ENCODE measurements at regions not wholly inside any gene's neighbourhood (a gene's known extent, or its start where the extent isn't known, plus 50 kb on each side); places are given as distances from the start of the nearest gene placed in this dataset.

GRCh38 chr6:79431537-79431933 lies 105.7 kb downstream of the LCA5 start:
- Histone ChIP-seq H3K27ac (ENCODE audit: low read depth) (no peak overlapping the region), H3K4me1 (ENCODE audit: insufficient read depth) (no peaks in the 10 kb centered on the region), H3K36me3 (ENCODE audit: insufficient read depth) (no peaks in the 10 kb centered on the region), H3K4me3 (ENCODE audit: low read depth, low read length) (no peak overlapping the region)
- no peak for DNase-seq (ENCODE audit: extremely low spot score)
- 21% methylated on average over 4 of the region's 4 CpGs for WGBS

DNA sequence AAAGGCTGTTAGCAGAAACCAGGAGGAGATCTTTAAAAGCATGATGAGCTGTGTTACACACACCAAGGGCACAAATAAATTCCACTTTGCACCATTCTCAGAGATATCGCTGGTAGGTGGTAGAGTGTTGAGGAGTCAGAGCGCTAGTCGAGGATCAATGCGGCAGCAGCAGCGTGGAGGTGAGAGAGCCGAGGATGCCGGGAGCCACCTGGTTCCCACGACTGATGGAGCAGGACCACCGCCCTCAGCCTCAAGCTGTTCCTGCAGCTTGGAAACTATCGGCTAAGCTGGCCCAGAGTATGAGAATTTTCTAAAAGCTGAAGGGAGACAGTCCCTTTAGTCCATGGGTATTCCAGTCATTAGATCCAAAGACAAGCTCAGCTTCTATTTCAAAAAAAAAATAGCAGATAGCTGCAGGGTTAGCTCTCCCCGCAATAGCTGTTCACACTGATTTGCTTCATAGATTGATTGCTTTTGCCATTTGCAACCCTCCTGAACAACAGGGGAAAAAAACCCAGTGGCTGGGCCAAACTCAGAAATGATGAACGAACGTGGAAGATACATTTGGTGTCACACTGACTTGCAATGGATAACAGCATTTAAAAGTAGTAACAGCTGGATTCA lies 106.2 kb downstream of the LCA5 start:
- Histone ChIP-seq H3K36me3 (ENCODE audit: insufficient read depth) (no peaks in the 10 kb centered on the region), H3K4me1 (ENCODE audit: insufficient read depth) (no peaks in the 10 kb centered on the region), H3K27ac (ENCODE audit: low read depth) (no peak overlapping the region), H3K4me3 (ENCODE audit: low read depth, low read length) (no peak overlapping the region)
- DNase-seq (ENCODE audit: extremely low spot score): no peak
- WGBS: 92% methylated on average over 13 of the region's 13 CpGs

DNA sequence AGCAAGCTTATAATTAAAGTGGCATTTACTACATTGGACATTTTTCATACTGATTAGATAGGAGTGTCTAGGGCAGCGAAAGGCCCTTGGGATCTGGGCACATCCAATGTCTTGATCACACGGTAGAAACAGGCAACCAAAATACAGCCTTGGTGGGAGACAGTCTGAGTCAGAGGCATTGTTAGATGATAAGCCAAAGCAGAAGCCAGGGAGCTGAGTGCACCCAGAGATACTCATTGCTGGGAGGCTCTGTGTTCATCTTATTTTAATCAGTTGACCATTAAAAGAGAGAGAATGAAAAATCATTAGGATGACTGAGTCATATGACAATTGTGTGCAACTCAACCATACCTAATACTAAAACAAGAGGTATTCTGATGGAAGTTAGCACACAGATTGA lies 109.5 kb downstream of the LCA5 start:
- 83% methylated on average over 2 of the region's 2 CpGs for WGBS

GRCh38 chr6:79426625-79427278 lies 110.5 kb downstream of the LCA5 start:
- Histone ChIP-seq H3K27ac (ENCODE audit: low read depth) (no peak overlapping the region), H3K36me3 (ENCODE audit: insufficient read depth) (no peaks in the 10 kb centered on the region), H3K4me3 (ENCODE audit: low read depth, low read length) (no peak overlapping the region), H3K4me1 (ENCODE audit: insufficient read depth) (no peaks in the 10 kb centered on the region)
- WGBS: 90% methylated on average over 5 of the region's 5 CpGs
- DNase-seq (ENCODE audit: extremely low spot score): no peak

More for the DNA sequence above, 109.5 kb downstream of the LCA5 start:
- no peaks in the 10 kb centered on the region for H3K4me1 ChIP-seq (ENCODE audit: insufficient read depth)
- no peak overlapping the region for H3K27ac ChIP-seq (ENCODE audit: low read depth)
- no peak for DNase-seq (ENCODE audit: extremely low spot score)
- no peaks in the 10 kb centered on the region for H3K36me3 ChIP-seq (ENCODE audit: insufficient read depth)
- no peak overlapping the region for H3K4me3 ChIP-seq (ENCODE audit: low read depth, low read length)

DNA sequence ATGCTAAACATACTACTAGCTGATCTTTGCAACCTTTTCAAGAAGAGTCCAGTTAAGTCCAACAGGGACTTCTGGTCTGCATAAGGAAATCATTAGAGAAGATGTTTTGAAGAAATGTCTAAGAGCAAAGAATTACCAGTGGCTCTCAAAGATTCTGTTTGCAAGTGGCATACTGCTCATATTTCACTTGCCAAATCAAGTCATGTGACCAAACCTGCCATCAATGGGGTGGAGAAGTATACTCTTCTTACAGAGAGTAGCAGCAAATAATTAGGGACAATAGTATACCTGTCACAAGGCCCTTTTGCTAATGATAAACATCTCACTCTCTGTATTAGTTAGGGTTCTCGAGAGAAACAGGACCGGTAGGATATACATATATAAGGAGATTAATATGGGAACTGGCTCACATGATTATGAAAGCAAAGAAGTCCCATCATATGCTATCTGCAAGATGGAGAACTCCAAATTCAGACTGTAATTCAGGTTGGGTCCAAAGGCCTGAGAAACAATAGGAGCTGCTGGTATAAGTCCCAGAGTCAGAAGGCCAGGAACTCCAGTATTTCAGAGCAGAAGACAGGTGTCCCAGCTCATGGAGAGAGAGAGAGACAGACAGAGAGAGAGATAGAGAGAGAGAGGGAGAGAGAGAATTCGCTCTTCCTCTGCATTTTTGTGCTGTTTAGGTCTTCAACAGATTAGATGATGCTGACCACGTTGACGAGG lies 111.5 kb downstream of the LCA5 start:
- 85% methylated on average over 5 of the region's 5 CpGs for WGBS
- DNase-seq (ENCODE audit: extremely low spot score): no peak
- Histone ChIP-seq H3K4me3 (ENCODE audit: low read depth, low read length) (no peak overlapping the region), H3K4me1 (ENCODE audit: insufficient read depth) (no peaks in the 10 kb centered on the region), H3K36me3 (ENCODE audit: insufficient read depth) (no peaks in the 10 kb centered on the region), H3K27ac (ENCODE audit: low read depth) (no peak overlapping the region)

- DNase-seq (ENCODE audit: extremely low spot score): no peak
- Histone ChIP-seq H3K36me3 (ENCODE audit: insufficient read depth) (no peaks in the 10 kb centered on the region), H3K27ac (ENCODE audit: low read depth) (no peak overlapping the region), H3K4me1 (ENCODE audit: insufficient read depth) (peaks cover 1% of the 10 kb centered on the region), H3K4me3 (ENCODE audit: low read depth, low read length) (no peak overlapping the region)
- 56% methylated on average over 2 of the region's 2 CpGs for WGBS
Measured at GRCh38 chr6:79423216-79423615, 114.0 kb downstream of the LCA5 start.

DNA sequence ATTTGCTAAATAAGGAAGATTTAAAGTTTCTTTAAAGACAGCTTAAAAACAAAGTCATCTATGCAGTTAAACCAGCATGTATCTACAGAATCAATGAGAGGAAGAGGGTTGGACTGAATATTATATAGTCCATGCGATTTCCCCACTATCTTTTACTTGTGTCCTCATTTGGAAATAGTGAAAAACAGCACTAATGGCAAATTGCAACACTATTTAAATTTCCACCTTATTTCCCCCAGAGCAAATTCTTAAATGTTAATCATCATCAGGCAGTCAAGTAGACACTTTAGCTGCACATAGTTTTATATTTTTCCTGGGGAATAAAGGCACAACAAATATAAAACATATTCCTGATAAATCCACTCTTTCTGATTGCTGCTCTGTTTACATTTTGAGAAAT lies 114.6 kb downstream of the LCA5 start:
- Histone ChIP-seq H3K27ac (ENCODE audit: low read depth) (no peak overlapping the region), H3K36me3 (ENCODE audit: insufficient read depth) (no peaks in the 10 kb centered on the region), H3K4me3 (ENCODE audit: low read depth, low read length) (no peak overlapping the region), H3K4me1 (ENCODE audit: insufficient read depth) (peaks cover 1% of the 10 kb centered on the region)
- WGBS: 79% methylated on average over 1 of the region's 1 CpG
- DNase-seq (ENCODE audit: extremely low spot score): no peak

- Histone ChIP-seq H3K4me3 (ENCODE audit: low read depth, low read length) (no peak overlapping the region), H3K4me1 (ENCODE audit: insufficient read depth) (peaks cover 1% of the 10 kb centered on the region), H3K36me3 (ENCODE audit: insufficient read depth) (no peaks in the 10 kb centered on the region), H3K27ac (ENCODE audit: low read depth) (no peak overlapping the region)
- 12% methylated on average over 5 of the region's 5 CpGs for WGBS
- DNase-seq (ENCODE audit: extremely low spot score): peak; percentile 65
Measured at GRCh38 chr6:79421707-79422484, 115.3 kb downstream of the LCA5 start.

DNA sequence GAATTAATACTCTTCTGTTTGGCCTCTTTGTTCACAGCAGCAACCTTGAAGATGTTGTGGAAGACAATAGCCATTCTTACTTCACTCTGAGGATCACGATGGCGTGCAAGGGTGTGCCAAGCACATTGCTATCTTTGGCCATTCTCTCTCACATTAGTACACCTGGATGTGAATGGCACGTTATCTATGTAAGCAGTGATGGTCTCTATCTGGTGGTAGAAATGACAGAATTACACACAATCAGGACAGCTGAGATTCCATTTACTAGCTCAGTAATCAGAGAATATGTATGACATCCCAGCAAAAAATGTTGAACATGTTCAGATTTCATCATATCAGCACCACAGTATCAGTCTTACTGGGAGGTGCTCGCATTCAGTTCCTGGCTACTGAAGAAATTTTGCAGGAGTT lies 116.2 kb downstream of the LCA5 start:
- no peak for DNase-seq (ENCODE audit: extremely low spot score)
- Histone ChIP-seq H3K36me3 (ENCODE audit: insufficient read depth) (no peaks in the 10 kb centered on the region), H3K27ac (ENCODE audit: low read depth) (no peak overlapping the region), H3K4me1 (ENCODE audit: insufficient read depth) (peaks cover 1% of the 10 kb centered on the region), H3K4me3 (ENCODE audit: low read depth, low read length) (no peak overlapping the region)
- 83% methylated on average over 4 of the region's 4 CpGs for WGBS

GRCh38 chr6:79420054-79420453 lies 117.2 kb downstream of the LCA5 start:
- no peak overlapping the region for H3K27ac ChIP-seq (ENCODE audit: low read depth)
- 45% methylated on average over 1 of the region's 1 CpG for WGBS
- no peaks in the 10 kb centered on the region for H3K36me3 ChIP-seq (ENCODE audit: insufficient read depth)
- no peak overlapping the region for H3K4me3 ChIP-seq (ENCODE audit: low read depth, low read length)
- peaks cover 1% of the 10 kb centered on the region for H3K4me1 ChIP-seq (ENCODE audit: insufficient read depth)
- DNase-seq (ENCODE audit: extremely low spot score): no peak

DNA sequence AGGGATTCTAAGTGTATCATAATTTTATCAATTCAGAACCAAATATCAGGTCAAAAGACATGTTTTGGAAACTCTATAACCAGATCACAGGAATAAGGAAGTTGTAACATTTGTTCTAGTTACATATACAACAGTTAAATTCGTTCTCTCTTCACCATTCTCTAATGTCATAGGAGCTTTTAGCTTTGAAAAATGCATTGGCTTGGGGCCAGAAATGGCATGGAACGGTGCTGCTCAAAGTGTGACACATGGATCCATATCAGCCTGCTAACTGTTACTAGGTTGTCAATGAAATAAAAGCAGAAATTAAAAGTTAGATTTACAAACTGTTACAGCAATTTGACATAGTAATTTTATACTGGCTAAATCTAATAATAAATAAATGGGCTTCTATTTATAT lies 120.3 kb downstream of the LCA5 start:
- WGBS: 40% methylated on average over 2 of the region's 2 CpGs
- no peaks in the 10 kb centered on the region for H3K36me3 ChIP-seq (ENCODE audit: insufficient read depth)
- peaks cover 1% of the 10 kb centered on the region for H3K4me1 ChIP-seq (ENCODE audit: insufficient read depth)
- no peak overlapping the region for H3K4me3 ChIP-seq (ENCODE audit: low read depth, low read length)
- no peak for DNase-seq (ENCODE audit: extremely low spot score)
- no peak overlapping the region for H3K27ac ChIP-seq (ENCODE audit: low read depth)

DNA sequence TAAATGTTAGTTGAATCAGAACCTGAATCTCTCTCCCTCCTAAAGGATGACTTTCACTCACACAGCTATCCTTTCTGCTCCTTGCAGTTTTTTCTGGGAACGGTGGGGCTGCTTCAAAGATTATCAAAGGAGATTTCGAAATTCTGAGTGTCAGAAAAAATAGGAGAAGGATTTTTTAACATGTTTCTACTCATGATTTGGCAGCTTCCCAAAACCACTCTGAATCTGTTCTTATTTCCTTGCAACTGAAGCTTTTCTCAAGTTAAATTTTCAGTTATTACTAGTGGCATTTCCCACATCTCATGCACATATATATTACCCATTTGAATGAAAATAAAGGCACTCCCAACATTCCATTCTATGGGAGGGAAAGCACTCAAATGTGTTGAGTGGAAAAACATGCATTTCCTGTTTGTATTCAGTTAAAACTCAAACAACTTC lies 123.6 kb downstream of the LCA5 start:
- no peak overlapping the region for H3K27ac ChIP-seq (ENCODE audit: low read depth)
- WGBS: 20% methylated on average over 2 of the region's 2 CpGs
- no peak for DNase-seq (ENCODE audit: extremely low spot score)
- H3K4me3 ChIP-seq (ENCODE audit: low read depth, low read length): no peak overlapping the region
- no peaks in the 10 kb centered on the region for H3K4me1 ChIP-seq (ENCODE audit: insufficient read depth)
- no peaks in the 10 kb centered on the region for H3K36me3 ChIP-seq (ENCODE audit: insufficient read depth)

DNA sequence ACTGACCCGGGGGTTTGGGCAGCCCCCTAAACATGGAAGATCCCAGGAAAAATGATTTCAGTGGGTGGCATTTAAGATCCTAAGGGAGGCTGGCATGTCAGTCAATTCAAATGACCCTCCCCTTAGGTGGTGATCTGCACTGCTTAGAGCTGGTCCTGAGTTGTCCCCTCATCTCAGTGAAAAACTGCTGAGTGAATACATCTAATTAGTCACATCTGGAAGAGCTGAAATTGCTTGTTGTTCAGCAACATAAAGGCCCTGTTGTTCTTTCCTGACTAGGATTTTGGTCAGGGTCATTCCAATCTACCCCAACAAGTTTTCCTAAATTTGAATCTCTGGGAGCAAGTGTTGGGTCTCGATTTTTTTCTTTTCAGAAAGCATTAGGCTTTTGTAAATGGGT lies 126.4 kb downstream of the LCA5 start:
- Histone ChIP-seq H3K4me3 (ENCODE audit: low read depth, low read length) (no peak overlapping the region), H3K27ac (ENCODE audit: low read depth) (no peak overlapping the region), H3K4me1 (ENCODE audit: insufficient read depth) (no peaks in the 10 kb centered on the region), H3K36me3 (ENCODE audit: insufficient read depth) (no peaks in the 10 kb centered on the region)
- no peak for DNase-seq (ENCODE audit: extremely low spot score)
- WGBS: 70% methylated on average over 2 of the region's 2 CpGs

Measured in urinary bladder (tissue), 3 donors.